Kidney (tissue), 13 donors: ENCODE measurements at regions not wholly inside any gene's neighbourhood (a gene's known extent, or its start where the extent isn't known, plus 50 kb on each side); places are given as distances from the start of the nearest gene placed in this dataset.

ENCODE experiments used
- DNase-seq, 5 donors: peaks; one replicate each; pipeline ENCODE4 v3.0.0-alpha.2; 2013 to 2020
- FAIRE-seq: peaks from 2 replicates; lab custom pipeline; 2012; peaks lifted over from hg19 to GRCh38; lab: Jason Lieb, UNC
- H3K27ac ChIP-seq, 2 donors: one replicate each; pipeline ENCODE4 v1.7.0; 2013; ENCODE audit warnings: low read depth in 2 of 2, low read length in 2 of 2, inconsistent platforms in 1 of 2
- H3K27me3 ChIP-seq: one replicate; pipeline ENCODE4 v1.7.1; 2013; ENCODE audit warnings: low read length, inconsistent platforms; ENCODE audit not compliant: control insufficient read depth, insufficient read depth
- H3K36me3 ChIP-seq, 3 donors: one replicate each; pipeline versions ENCODE4 v1.7.0 to v1.7.1; 2013; ENCODE audit warnings: low read length in 3 of 3, control low read depth in 1 of 3, inconsistent platforms in 1 of 3; ENCODE audit not compliant: insufficient read depth in 3 of 3, control insufficient read depth in 2 of 3
- H3K4me1 ChIP-seq, 3 donors: one replicate each; pipeline versions ENCODE4 v1.7.0 to v1.7.1; 2013; ENCODE audit warnings: low read length in 3 of 3, inconsistent platforms in 1 of 3, low read depth in 1 of 3; ENCODE audit not compliant: control insufficient read depth in 2 of 3, insufficient read depth in 2 of 3
- H3K4me3 ChIP-seq, 3 donors: one replicate each; pipeline versions ENCODE4 v1.7.0 to v1.8.1; 2013; ENCODE audit warnings: low read length in 3 of 3, control low read depth in 1 of 3, inconsistent platforms in 1 of 3
- H3K9ac ChIP-seq, 3 donors: one replicate each; pipeline versions ENCODE4 v1.7.0 to v1.7.1; 2013; ENCODE audit warnings: low read length in 3 of 3, control low read depth in 1 of 3, inconsistent platforms in 1 of 3
- H3K9me3 ChIP-seq, 3 donors: one replicate each; pipeline versions ENCODE4 v1.7.0 to v1.7.1; 2013; ENCODE audit warnings: low read length in 3 of 3, control low read depth in 1 of 3, inconsistent platforms in 1 of 3; ENCODE audit not compliant: control insufficient read depth in 2 of 3, insufficient read depth in 1 of 3
- intact Hi-C: fragments of 100-400 bp; cut with DNase I; formaldehyde crosslinking; loops from one replicate; pipeline ENCODE4 v1.11.1; 2022
- TF ChIP-seq, protein P1 (sequence below): IDR thresholded peaks from 3 replicates; pipeline ENCODE4 v1.5.1; 2012; ENCODE audit warnings: mild to moderate bottlenecking, moderate library complexity, borderline replicate concordance; ENCODE audit not compliant: insufficient read depth; ENCODE audit errors: extremely low read depth
- donor health status: control.
- donor health status: control.
- donor health status: control.
- donor health status: control.
- donor health status: control.
- donor health status: DM: yes; HTN: yes; CAD: no.
- donor health status: Normal renal cell carcinoma (clear cell type).

DNA sequence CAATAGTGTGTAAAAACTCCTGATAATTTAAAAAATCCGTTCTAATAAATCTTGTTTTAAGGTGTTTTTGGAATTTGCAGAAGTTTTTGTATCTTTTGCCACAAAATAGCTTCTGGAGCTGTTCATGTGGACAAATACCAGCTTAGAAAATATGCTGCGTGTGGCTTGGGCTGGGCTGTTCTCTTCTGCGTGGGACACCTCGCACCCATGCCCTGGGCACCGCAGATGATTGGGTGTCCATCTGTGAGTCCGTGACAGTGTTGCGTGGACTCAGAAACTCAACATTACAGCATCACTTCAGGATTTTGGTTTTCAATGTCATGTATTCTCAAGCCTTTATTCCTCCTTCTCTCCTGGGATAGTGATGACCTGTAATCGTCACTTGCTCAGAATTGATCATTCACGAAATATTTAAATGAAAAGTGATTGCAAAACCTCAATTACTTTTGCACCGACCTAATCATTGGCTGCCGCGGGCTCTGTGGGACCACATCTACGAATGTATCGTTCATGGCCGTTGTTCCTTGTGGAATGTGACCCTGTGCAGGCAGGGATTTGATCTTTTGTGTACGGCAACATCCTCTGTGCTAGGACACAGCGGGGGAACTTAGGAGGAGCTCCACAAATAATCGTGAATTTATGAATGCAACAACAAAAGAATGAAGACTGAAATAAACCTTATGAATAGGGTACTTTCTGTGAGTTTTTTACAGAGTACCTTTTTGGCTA lies 210.3 kb upstream of the FOXF1 start:
- peaks cover 50% of the 10 kb centered on the region for H3K27me3 ChIP-seq
- intact Hi-C loops = no loop called here
- H3K9me3 ChIP-seq = no peaks in the 10 kb centered on the region
- H3K9ac ChIP-seq = no peak overlapping the region
- FAIRE-seq (no peak), DNase-seq (no peak)
- no peak overlapping the region for H3K27ac ChIP-seq
- TF ChIP-seq, protein P1, sequence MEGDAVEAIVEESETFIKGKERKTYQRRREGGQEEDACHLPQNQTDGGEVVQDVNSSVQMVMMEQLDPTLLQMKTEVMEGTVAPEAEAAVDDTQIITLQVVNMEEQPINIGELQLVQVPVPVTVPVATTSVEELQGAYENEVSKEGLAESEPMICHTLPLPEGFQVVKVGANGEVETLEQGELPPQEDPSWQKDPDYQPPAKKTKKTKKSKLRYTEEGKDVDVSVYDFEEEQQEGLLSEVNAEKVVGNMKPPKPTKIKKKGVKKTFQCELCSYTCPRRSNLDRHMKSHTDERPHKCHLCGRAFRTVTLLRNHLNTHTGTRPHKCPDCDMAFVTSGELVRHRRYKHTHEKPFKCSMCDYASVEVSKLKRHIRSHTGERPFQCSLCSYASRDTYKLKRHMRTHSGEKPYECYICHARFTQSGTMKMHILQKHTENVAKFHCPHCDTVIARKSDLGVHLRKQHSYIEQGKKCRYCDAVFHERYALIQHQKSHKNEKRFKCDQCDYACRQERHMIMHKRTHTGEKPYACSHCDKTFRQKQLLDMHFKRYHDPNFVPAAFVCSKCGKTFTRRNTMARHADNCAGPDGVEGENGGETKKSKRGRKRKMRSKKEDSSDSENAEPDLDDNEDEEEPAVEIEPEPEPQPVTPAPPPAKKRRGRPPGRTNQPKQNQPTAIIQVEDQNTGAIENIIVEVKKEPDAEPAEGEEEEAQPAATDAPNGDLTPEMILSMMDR = no peak
- H3K4me1 ChIP-seq = peaks cover 0 to 4% (median 0%) of the 10 kb centered on the region in 3 donors
- H3K4me3 ChIP-seq = no peak overlapping the region
- H3K36me3 ChIP-seq = no peaks in the 10 kb centered on the region

DNA sequence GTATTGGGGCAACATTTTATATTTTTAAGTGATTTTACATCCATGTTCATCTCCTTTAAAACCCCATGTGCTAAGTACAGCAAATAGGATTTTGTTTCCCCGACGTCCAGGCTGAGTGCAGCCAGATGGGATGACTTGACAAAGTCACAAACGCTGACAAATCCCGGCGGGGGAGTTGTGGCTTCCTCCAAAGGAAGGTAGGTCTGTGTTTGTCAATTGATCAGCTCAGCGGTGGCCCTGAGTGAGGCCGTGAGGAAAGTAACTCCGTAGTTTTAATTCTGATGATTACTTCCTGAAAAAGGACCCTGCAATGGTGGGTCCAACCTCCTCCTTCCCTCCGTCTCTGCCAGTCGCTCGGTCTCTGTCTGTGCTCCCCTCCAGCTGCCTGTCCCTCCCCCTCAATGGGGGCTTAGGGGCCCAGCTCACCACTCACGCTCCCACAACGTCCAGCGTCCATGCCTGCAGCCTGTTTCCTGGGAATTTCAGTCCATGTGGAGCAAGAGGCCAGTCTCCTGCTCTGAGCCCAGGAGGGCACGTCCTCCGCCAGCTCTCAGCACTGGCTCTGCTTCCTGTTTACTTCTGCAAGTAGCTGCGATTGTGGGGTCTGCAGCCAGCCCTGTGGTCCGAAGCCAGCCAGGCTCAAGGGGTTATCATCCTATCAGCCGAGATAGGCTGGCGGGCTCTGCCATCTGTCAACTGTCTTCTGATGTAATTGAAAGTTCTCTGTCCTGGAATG lies 209.4 kb upstream of the FOXF1 start:
- FAIRE-seq = no peak

DNA sequence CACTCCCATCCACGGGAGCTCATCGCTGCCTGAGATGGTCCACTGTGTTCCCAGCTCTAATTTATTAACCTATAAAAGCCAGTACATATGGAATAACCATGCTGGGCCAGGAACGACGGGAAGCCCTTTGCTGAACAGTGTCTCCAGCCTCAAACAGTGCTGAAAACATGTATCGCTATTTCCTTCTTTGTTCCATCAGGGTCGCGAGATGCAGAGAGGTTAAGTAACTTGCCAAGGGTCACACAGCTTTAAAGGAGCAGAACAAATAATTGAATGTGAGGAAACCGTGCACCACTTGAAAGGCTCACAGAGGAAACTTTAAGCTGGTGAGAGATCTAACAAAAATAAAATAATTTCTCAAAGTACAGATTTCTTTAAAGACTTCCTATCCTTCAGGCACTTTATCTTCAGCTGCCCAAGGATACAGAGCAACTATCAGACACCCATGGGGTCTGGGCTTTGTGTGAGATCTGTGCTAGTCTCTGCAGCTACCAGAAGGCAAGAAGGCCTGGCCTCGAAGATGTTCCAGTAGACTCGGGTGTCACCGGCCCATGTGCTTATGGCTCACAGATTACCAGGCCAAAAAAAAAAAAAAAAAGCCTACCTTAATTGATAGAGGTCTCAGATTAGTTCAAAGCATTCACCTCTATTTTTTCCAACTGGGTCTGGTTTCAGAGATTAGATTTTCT lies 207.8 kb upstream of the FOXF1 start:
- Histone ChIP-seq H3K27me3 (peaks cover 36% of the 10 kb centered on the region), H3K9ac (no peak overlapping the region), H3K27ac (no peak overlapping the region), H3K9me3 (no peaks in the 10 kb centered on the region), H3K4me1 (peaks cover 0 to 4% (median 0%) of the 10 kb centered on the region in 3 donors), H3K4me3 (no peak overlapping the region), H3K36me3 (no peaks in the 10 kb centered on the region)
- DNase-seq (no peak), FAIRE-seq (no peak)
- intact Hi-C loops = no loop called here
- TF ChIP-seq, protein P1 = no peak

More for the DNA sequence above, 209.4 kb upstream of the FOXF1 start:
- peak overlapping the region in 1 of 3 donors; percentile 19 for H3K9ac ChIP-seq
- H3K27ac ChIP-seq = peak overlapping the region; percentile 36 to 65
- no peaks in the 10 kb centered on the region for H3K9me3 ChIP-seq
- peak in 1 of 5 donors; percentile 44 for DNase-seq
- H3K4me3 ChIP-seq = no peak overlapping the region
- peaks cover 0 to 4% (median 0%) of the 10 kb centered on the region in 3 donors for H3K4me1 ChIP-seq
- H3K36me3 ChIP-seq = no peaks in the 10 kb centered on the region
- TF ChIP-seq, protein P1 = no peak
- intact Hi-C loops = no loop called here
- peaks cover 46% of the 10 kb centered on the region for H3K27me3 ChIP-seq
